ENCODE measurements at regions not wholly inside any gene's neighbourhood (a gene's known extent, or its start where the extent isn't known, plus 50 kb on each side); places are given as distances from the start of the nearest gene placed in this dataset.

- Histone ChIP-seq H2BK20ac (ENCODE audit: low read depth, low read length, poor library complexity, severe bottlenecking) (no peak overlapping the region), H3K27me3 (ENCODE audit: insufficient read depth, low read length) (no peaks in the 10 kb centered on the region), H3T11ph (ENCODE audit: low read length) (no peak overlapping the region), H4K91ac (ENCODE audit: insufficient read length, low read depth, low read length) (no peak overlapping the region), H4K20me1 (ENCODE audit: control insufficient read depth, insufficient read depth, insufficient read length) (no peaks in the 10 kb centered on the region), H3K18ac (ENCODE audit: insufficient read length, low read depth, low read length) (no peak overlapping the region), H3K4me1 (ENCODE audit: insufficient read depth, low read length) (no peaks in the 10 kb centered on the region), H3K9ac (ENCODE audit: extremely low read depth, insufficient read length, low read length) (no peak overlapping the region), H3K79me2 (ENCODE audit: insufficient read depth, low read length) (no peaks in the 10 kb centered on the region), H2BK120ac (ENCODE audit: low read depth, low read length, poor library complexity, severe bottlenecking) (no peak overlapping the region), H4K5ac (ENCODE audit: insufficient read length, low read depth, low read length) (no peak overlapping the region), H3K23ac (ENCODE audit: insufficient read length, low read depth, low read length) (no peak overlapping the region), H4K8ac (replicated peaks; ENCODE audit: insufficient read length, low read depth, low read length) (no peak overlapping the region), H3K27ac (ENCODE audit: insufficient read length, low read depth, low read length) (no peak overlapping the region), H3K79me1 (ENCODE audit: insufficient read depth, low read depth, low read length, poor library complexity, severe bottlenecking) (no peaks in the 10 kb centered on the region), H3K9me3 (ENCODE audit: control insufficient read depth, low read depth, low read length) (no peaks in the 10 kb centered on the region), H3K14ac (ENCODE audit: insufficient read depth, low read length) (no peak overlapping the region), H2AK5ac (ENCODE audit: insufficient read length, low read length) (no peak overlapping the region), H3K56ac (ENCODE audit: insufficient read length, low read depth, low read length) (no peak overlapping the region), H2BK15ac (ENCODE audit: low read depth, low read length) (no peak overlapping the region), H2BK5ac (ENCODE audit: insufficient read length, low read length) (no peak overlapping the region), H2BK12ac (ENCODE audit: insufficient read length, low read depth, low read length) (no peak overlapping the region), H3K4me2 (ENCODE audit: insufficient read depth, insufficient read length, low read length) (no peak overlapping the region), H3K23me2 (ENCODE audit: insufficient read length, low read depth, low read length, poor library complexity, severe bottlenecking) (no peaks in the 10 kb centered on the region), H2AFZ (ENCODE audit: low read length) (no peak overlapping the region), H3K4ac (ENCODE audit: low read depth, low read length) (no peak overlapping the region)
- WGBS (ENCODE audit: extremely low coverage, insufficient read length, low lambda C conversion rate) = no CpG with 5 or more reads among the region's 3 CpGs
- Mint-ChIP-seq H3K27me3 (ENCODE audit: low read depth) (no peaks in the 10 kb centered on the region), H3K4me3 (no peak overlapping the region), H3K9me3 (peaks cover 0 to 2% of the 10 kb centered on the region in 2 experiments; a peak in 2 of 5 replicates), H3K27ac (no peak overlapping the region), H3K36me3 (ENCODE audit: insufficient read depth in 1 of 3, low read depth in 3 of 3) (no peaks in the 10 kb centered on the region; a peak in 1 of 7 replicates), H3K4me1 (no peaks in the 10 kb centered on the region)
- DNase-seq = no peak
- TF ChIP-seq CTCF (conservative IDR thresholded peaks at IDR 0.05) = no peak
These were observed 250.8 kb upstream of the RSPO3 start for GRCh38 chr6:126867641-126868040.

Measured in H9 (cell line).